ENCODE measurements at regions not wholly inside any gene's neighbourhood (a gene's known extent, or its start where the extent isn't known, plus 50 kb on each side); places are given as distances from the start of the nearest gene placed in this dataset.

DNA sequence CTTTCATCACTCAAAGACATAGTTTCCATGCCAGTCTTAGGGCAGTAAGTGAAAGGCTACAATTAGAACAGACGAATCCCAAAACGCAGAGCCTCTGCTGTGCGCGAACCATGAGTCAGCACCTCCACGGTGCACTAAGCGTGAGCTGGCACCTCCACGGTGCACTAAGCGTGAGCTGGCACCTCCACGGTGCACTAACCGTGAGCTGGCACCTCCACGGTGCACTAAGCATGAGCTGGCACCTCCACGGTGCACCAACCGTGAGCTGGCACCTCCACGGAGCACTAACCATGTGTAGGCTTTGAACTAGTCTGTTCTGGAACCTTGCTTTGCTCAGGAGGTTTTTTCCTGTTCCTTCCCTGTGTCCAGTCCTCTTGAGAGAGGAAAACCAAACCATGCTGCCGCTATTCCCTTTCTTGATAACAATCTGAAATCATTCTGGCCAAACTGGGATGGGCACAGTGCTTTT lies 120.6 kb downstream of the IRS2 start:
- intact Hi-C loops (cut with DNase I, micrococcal nuclease) = no loop called here
- DNase-seq (no peak), ATAC-seq (ENCODE audit: poor library complexity) (no peak)
- H3K27me3 ChIP-seq (ENCODE audit: control insufficient read depth in 1 of 2, insufficient read depth in 2 of 2, low read length in 2 of 2) = no peaks in the 10 kb centered on the region
- no peak overlapping the region for H3K27ac ChIP-seq (ENCODE audit: low read depth in 1 of 2, low read length in 2 of 2)
- POLR2A ChIA-PET = no interaction called here
- TF ChIP-seq, protein P1, sequence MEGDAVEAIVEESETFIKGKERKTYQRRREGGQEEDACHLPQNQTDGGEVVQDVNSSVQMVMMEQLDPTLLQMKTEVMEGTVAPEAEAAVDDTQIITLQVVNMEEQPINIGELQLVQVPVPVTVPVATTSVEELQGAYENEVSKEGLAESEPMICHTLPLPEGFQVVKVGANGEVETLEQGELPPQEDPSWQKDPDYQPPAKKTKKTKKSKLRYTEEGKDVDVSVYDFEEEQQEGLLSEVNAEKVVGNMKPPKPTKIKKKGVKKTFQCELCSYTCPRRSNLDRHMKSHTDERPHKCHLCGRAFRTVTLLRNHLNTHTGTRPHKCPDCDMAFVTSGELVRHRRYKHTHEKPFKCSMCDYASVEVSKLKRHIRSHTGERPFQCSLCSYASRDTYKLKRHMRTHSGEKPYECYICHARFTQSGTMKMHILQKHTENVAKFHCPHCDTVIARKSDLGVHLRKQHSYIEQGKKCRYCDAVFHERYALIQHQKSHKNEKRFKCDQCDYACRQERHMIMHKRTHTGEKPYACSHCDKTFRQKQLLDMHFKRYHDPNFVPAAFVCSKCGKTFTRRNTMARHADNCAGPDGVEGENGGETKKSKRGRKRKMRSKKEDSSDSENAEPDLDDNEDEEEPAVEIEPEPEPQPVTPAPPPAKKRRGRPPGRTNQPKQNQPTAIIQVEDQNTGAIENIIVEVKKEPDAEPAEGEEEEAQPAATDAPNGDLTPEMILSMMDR (IDR thresholded peaks at IDR 0.05) = no peak
- no peaks in the 10 kb centered on the region for H3K36me3 Mint-ChIP-seq (ENCODE audit: low read depth)
- no peaks in the 10 kb centered on the region for H3K4me1 ChIP-seq (ENCODE audit: insufficient read depth, low read length)
- H3K9me3 ChIP-seq (ENCODE audit: control insufficient read depth in 1 of 2, insufficient read depth in 1 of 2, low read length in 2 of 2) = no peaks in the 10 kb centered on the region
- no peak overlapping the region for H3K4me3 ChIP-seq (ENCODE audit: low read length)
- H3K27me3 Mint-ChIP-seq = no peaks in the 10 kb centered on the region
- CTCF ChIA-PET = no interaction called here
- H3K36me3 ChIP-seq (ENCODE audit: insufficient read depth, low read length) = no peaks in the 10 kb centered on the region
- H3K9me3 Mint-ChIP-seq = no peaks in the 10 kb centered on the region
- no peak overlapping the region for H3K27ac Mint-ChIP-seq
- H3K4me1 Mint-ChIP-seq (ENCODE audit: low read depth) = no peaks in the 10 kb centered on the region
- no peak overlapping the region for H3K4me3 Mint-ChIP-seq

GRCh38 chr13:109665240-109665639 lies 121.1 kb downstream of the IRS2 start:
- H3K27ac ChIP-seq (ENCODE audit: low read depth in 1 of 2, low read length in 2 of 2) = no peak overlapping the region
- Mint-ChIP-seq H3K9me3 (no peaks in the 10 kb centered on the region), H3K27me3 (no peaks in the 10 kb centered on the region), H3K27ac (no peak overlapping the region), H3K36me3 (ENCODE audit: low read depth) (no peaks in the 10 kb centered on the region), H3K4me3 (no peak overlapping the region), H3K4me1 (ENCODE audit: low read depth) (no peaks in the 10 kb centered on the region)
- TF ChIP-seq, protein P1 (IDR thresholded peaks at IDR 0.05) = no peak
- H3K27me3 ChIP-seq (ENCODE audit: control insufficient read depth in 1 of 2, insufficient read depth in 2 of 2, low read length in 2 of 2) = no peaks in the 10 kb centered on the region
- CTCF ChIA-PET = no interaction called here
- no peaks in the 10 kb centered on the region for H3K36me3 ChIP-seq (ENCODE audit: insufficient read depth, low read length)
- no peaks in the 10 kb centered on the region for H3K4me1 ChIP-seq (ENCODE audit: insufficient read depth, low read length)
- intact Hi-C loops (cut with DNase I, micrococcal nuclease) = no loop called here
- ATAC-seq (ENCODE audit: poor library complexity) (no peak), DNase-seq (no peak)
- POLR2A ChIA-PET = no interaction called here
- no peak overlapping the region for H3K4me3 ChIP-seq (ENCODE audit: low read length)
- H3K9me3 ChIP-seq (ENCODE audit: control insufficient read depth in 1 of 2, insufficient read depth in 1 of 2, low read length in 2 of 2) = no peaks in the 10 kb centered on the region

DNA sequence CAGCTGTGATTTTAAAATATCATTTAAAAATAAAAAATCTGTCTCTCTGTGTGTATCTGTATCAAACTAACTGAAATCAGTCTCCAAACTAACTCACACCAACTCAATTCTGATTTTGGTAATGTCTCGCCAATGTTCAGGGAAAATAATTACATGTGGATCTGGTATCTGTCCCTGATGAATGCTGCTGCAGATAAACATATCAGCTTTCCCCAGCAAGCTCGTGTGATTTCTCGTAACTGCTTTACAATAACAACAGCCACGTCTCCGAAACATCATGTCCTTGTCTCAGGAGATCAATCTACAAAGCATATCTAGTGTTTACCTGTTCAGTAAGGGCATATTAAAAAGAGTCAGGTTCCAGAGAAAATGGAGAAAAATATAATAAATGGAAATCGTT lies 129.0 kb downstream of the IRS2 start:
- ATAC-seq (ENCODE audit: poor library complexity) = no peak
- intact Hi-C loops (cut with DNase I, micrococcal nuclease) = no loop called here
- no peaks in the 10 kb centered on the region for H3K36me3 Mint-ChIP-seq (ENCODE audit: low read depth)
- Histone ChIP-seq H3K4me3 (ENCODE audit: low read length) (no peak overlapping the region), H3K36me3 (ENCODE audit: insufficient read depth, low read length) (no peaks in the 10 kb centered on the region), H3K4me1 (ENCODE audit: insufficient read depth, low read length) (no peaks in the 10 kb centered on the region), H3K27me3 (ENCODE audit: control insufficient read depth in 1 of 2, insufficient read depth in 2 of 2, low read length in 2 of 2) (no peaks in the 10 kb centered on the region), H3K27ac (ENCODE audit: low read depth in 1 of 2, low read length in 2 of 2) (no peak overlapping the region), H3K9me3 (ENCODE audit: control insufficient read depth in 1 of 2, insufficient read depth in 1 of 2, low read length in 2 of 2) (no peaks in the 10 kb centered on the region)
- H3K9me3 Mint-ChIP-seq = no peaks in the 10 kb centered on the region
- peaks cover 7% of the 10 kb centered on the region for H3K4me1 Mint-ChIP-seq (ENCODE audit: low read depth)
- CTCF ChIA-PET = interaction anchor here (0.8 kb wide), 1 partner anchor 24 kb away, joined by 3 read pairs; no protein-coding TSS in a partner anchor
- peaks cover 19% of the 10 kb centered on the region for H3K27me3 Mint-ChIP-seq
- POLR2A ChIA-PET = no interaction called here
- no peak for DNase-seq
- H3K27ac Mint-ChIP-seq = no peak overlapping the region
- TF ChIP-seq, protein P1 (IDR thresholded peaks at IDR 0.05) = no peak
- H3K4me3 Mint-ChIP-seq = no peak overlapping the region

Measured in CD4-positive, alpha-beta T cell (primary cell).